Ascending aorta (tissue), 2 donors: ENCODE measurements at regions not wholly inside any gene's neighbourhood (a gene's known extent, or its start where the extent isn't known, plus 50 kb on each side); places are given as distances from the start of the nearest gene placed in this dataset.

Experiments
- DNase-seq, 2 donors: peaks; one replicate each; pipeline ENCODE4 v3.0.0-alpha.2; 2019; ENCODE audit warnings: low spot score in 2 of 2
- H3K27ac ChIP-seq, 2 donors: fragments of 200-600 bp; sonication (generic); one replicate each; pipeline ENCODE4 v1.5.1; 2016 to 2017; ENCODE audit warnings: mild to moderate bottlenecking in 1 of 2
- H3K27me3 ChIP-seq: fragments of 200-600 bp; sonication (generic); one replicate; pipeline ENCODE4 v1.5.1; 2017
- H3K36me3 ChIP-seq, 2 donors: fragments of 200-600 bp; sonication (generic); one replicate each; pipeline ENCODE4 v1.5.1; 2016
- H3K4me1 ChIP-seq, 2 donors: fragments of 200-600 bp; sonication (generic); one replicate each; pipeline ENCODE4 v1.5.1; 2016 to 2017; ENCODE audit warnings: mild to moderate bottlenecking in 1 of 2
- H3K4me3 ChIP-seq, 2 donors: fragments of 200-600 bp; sonication (generic); one replicate each; pipeline ENCODE4 v1.5.1; 2016 to 2017; ENCODE audit warnings: mild to moderate bottlenecking in 1 of 2
- H3K9me3 ChIP-seq, 2 donors: fragments of 200-600 bp; sonication (generic); one replicate each; pipeline ENCODE4 v1.5.1; 2016
- intact Hi-C: fragments of 100-400 bp; cut with DNase I; formaldehyde crosslinking; loops from one replicate; pipeline ENCODE4 v1.15.1; 2023
- TF ChIP-seq, protein P1 (sequence below), 3 experiments: fragments of 200-600 bp in 2 of 3; fragments of 450-650 bp in 1 of 3; sonication (generic) in 2 of 3; IDR thresholded peaks; one replicate each; pipeline ENCODE4 v1.5.1; 2016 to 2019; ENCODE audit warnings: antibody characterized with exemption in 3 of 3, mild to moderate bottlenecking in 1 of 3, moderate library complexity in 1 of 3

- intact Hi-C loops = no loop called here
- Histone ChIP-seq H3K4me1 (no peaks in the 10 kb centered on the region), H3K9me3 (peaks cover 0 to 8% of the 10 kb centered on the region in 2 donors), H3K27ac (no peak overlapping the region), H3K36me3 (no peaks in the 10 kb centered on the region), H3K4me3 (no peak overlapping the region), H3K27me3 (no peaks in the 10 kb centered on the region)
- TF ChIP-seq, protein P1, sequence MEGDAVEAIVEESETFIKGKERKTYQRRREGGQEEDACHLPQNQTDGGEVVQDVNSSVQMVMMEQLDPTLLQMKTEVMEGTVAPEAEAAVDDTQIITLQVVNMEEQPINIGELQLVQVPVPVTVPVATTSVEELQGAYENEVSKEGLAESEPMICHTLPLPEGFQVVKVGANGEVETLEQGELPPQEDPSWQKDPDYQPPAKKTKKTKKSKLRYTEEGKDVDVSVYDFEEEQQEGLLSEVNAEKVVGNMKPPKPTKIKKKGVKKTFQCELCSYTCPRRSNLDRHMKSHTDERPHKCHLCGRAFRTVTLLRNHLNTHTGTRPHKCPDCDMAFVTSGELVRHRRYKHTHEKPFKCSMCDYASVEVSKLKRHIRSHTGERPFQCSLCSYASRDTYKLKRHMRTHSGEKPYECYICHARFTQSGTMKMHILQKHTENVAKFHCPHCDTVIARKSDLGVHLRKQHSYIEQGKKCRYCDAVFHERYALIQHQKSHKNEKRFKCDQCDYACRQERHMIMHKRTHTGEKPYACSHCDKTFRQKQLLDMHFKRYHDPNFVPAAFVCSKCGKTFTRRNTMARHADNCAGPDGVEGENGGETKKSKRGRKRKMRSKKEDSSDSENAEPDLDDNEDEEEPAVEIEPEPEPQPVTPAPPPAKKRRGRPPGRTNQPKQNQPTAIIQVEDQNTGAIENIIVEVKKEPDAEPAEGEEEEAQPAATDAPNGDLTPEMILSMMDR (IDR thresholded peaks at IDR 0.05) = no peak
- no peak for DNase-seq
Measured at GRCh38 chr3:82618594-82618993, 857.1 kb upstream of the GBE1 start.

DNA sequence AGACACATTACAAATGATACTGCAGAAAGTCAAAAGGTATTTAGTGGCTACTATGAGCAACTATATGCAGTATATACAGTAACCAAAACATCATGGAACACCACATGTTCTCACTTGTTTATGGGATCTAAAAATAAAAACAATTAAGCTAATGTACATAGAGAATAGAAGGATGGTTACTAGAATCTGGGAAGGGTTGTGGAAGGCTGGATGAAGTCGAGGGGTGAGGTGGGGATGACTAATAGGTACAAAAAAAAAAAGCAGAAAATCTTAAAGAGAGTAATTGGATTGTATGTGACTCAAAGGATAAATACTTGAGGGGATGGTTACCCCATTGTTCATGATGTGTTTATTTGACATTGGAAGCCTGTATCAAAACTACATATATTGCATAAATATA lies 848.8 kb upstream of the GBE1 start:
- Histone ChIP-seq H3K9me3 (no peaks in the 10 kb centered on the region), H3K4me3 (no peak overlapping the region), H3K4me1 (no peaks in the 10 kb centered on the region), H3K27ac (no peak overlapping the region), H3K27me3 (no peaks in the 10 kb centered on the region), H3K36me3 (no peaks in the 10 kb centered on the region)
- DNase-seq = no peak
- TF ChIP-seq, protein P1 (IDR thresholded peaks at IDR 0.05) = no peak
- intact Hi-C loops = no loop called here

DNA sequence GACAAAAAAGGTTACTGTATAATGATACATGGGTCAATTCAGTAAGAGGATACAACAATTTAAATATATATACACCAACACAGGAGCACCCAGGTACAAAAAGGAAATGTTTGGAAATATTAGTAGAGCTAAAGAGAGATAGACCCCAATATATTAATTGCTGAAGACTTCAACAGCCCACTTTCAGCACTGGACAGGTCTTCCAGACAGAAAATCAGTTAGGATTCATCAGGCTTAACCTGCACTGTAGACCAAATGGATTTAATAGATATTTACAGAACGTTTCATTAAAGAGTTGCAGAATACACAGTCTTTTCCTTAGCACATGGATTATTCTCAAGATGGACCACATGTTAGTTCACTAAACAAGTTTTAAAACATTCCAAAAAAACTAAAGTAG lies 845.9 kb upstream of the GBE1 start:
- TF ChIP-seq, protein P1 (IDR thresholded peaks at IDR 0.05) = no peak
- H3K36me3 ChIP-seq = no peaks in the 10 kb centered on the region
- no peak overlapping the region for H3K4me3 ChIP-seq
- intact Hi-C loops = no loop called here
- DNase-seq = no peak
- no peak overlapping the region for H3K27ac ChIP-seq
- H3K4me1 ChIP-seq = no peaks in the 10 kb centered on the region
- H3K27me3 ChIP-seq = no peaks in the 10 kb centered on the region
- H3K9me3 ChIP-seq = no peaks in the 10 kb centered on the region

- Histone ChIP-seq H3K36me3 (no peaks in the 10 kb centered on the region), H3K27ac (no peak overlapping the region), H3K4me3 (no peak overlapping the region), H3K4me1 (no peaks in the 10 kb centered on the region), H3K9me3 (peaks cover 0 to 7% of the 10 kb centered on the region in 2 donors), H3K27me3 (no peaks in the 10 kb centered on the region)
- no peak for DNase-seq
- TF ChIP-seq, protein P1 (IDR thresholded peaks at IDR 0.05) = no peak
- intact Hi-C loops = no loop called here
Measured at GRCh38 chr3:82596805-82597204, 835.4 kb upstream of the GBE1 start.

GRCh38 chr3:82595530-82595929 lies 834.1 kb upstream of the GBE1 start:
- no peak for DNase-seq
- Histone ChIP-seq H3K27me3 (no peaks in the 10 kb centered on the region), H3K4me1 (no peaks in the 10 kb centered on the region), H3K4me3 (no peak overlapping the region), H3K27ac (no peak overlapping the region), H3K9me3 (peaks cover 0 to 7% of the 10 kb centered on the region in 2 donors), H3K36me3 (no peaks in the 10 kb centered on the region)
- TF ChIP-seq, protein P1 (IDR thresholded peaks at IDR 0.05) = no peak
- intact Hi-C loops = no loop called here

DNA sequence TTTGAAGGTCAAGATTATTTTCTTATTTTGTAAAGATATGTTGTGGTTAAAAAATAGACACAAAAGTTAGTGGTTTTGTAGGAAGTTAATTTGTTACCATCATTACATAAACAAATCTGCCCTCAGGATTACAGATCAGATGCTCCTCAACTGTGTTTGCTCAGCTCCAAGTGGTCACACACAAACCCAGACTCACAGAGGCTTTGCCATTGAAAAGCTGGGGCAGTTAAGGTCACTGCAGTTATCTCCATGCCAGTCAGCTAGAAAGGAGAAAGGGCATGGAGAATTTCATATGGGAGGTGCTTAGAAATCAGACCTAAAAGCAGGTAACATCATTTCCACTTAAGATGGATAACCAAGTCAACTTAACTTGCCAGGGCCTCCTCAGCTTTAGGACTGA lies 825.7 kb upstream of the GBE1 start:
- no peak overlapping the region for H3K27ac ChIP-seq
- TF ChIP-seq, protein P1 (IDR thresholded peaks at IDR 0.05) = no peak
- no peaks in the 10 kb centered on the region for H3K27me3 ChIP-seq
- H3K4me1 ChIP-seq = no peaks in the 10 kb centered on the region
- DNase-seq = no peak
- intact Hi-C loops = no loop called here
- no peaks in the 10 kb centered on the region for H3K36me3 ChIP-seq
- H3K9me3 ChIP-seq = no peaks in the 10 kb centered on the region
- H3K4me3 ChIP-seq = no peak overlapping the region
